ENCODE measurements at regions not wholly inside any gene's neighbourhood (a gene's known extent, or its start where the extent isn't known, plus 50 kb on each side); places are given as distances from the start of the nearest gene placed in this dataset.
"Not testable (repeated sequence)": the region's sequence is repeated elsewhere in the genome, so short reads cannot be mapped to it uniquely, and the experiment has no call there.

- no peak for DNase-seq (ENCODE audit: low read depth)
- no peak overlapping the region for H3K4me3 ChIP-seq (ENCODE audit: low read depth, low read length)
Measured at GRCh38 chr3:18097473-18097872, 327.7 kb downstream of the SATB1 start.

GRCh38 chr3:18092726-18093125 lies 332.4 kb downstream of the SATB1 start:
- H3K4me3 ChIP-seq (ENCODE audit: low read depth, low read length): no peak overlapping the region
- DNase-seq (ENCODE audit: low read depth): no peak

GRCh38 chr3:18090377-18090776 lies 334.8 kb downstream of the SATB1 start:
- H3K4me3 ChIP-seq (ENCODE audit: low read depth, low read length): no peak overlapping the region
- no peak for DNase-seq (ENCODE audit: low read depth)

GRCh38 chr3:18087988-18088387 lies 337.2 kb downstream of the SATB1 start:
- DNase-seq (ENCODE audit: low read depth): no peak
- no peak overlapping the region for H3K4me3 ChIP-seq (ENCODE audit: low read depth, low read length)

- DNase-seq (ENCODE audit: low read depth): no peak
- H3K4me3 ChIP-seq (ENCODE audit: low read depth, low read length): no peak overlapping the region
Measured at GRCh38 chr3:18086760-18087159, 338.4 kb downstream of the SATB1 start.

- no peak for DNase-seq (ENCODE audit: low read depth)
Measured at GRCh38 chr3:18086078-18086477, 339.1 kb downstream of the SATB1 start.

GRCh38 chr3:18085429-18085828 lies 339.7 kb downstream of the SATB1 start:
- H3K4me3 ChIP-seq (ENCODE audit: low read depth, low read length): no peak overlapping the region
- no peak for DNase-seq (ENCODE audit: low read depth)

More at GRCh38 chr3:18086078-18086477, 339.1 kb downstream of the SATB1 start:
- H3K4me3 ChIP-seq (ENCODE audit: low read depth, low read length): no peak overlapping the region

GRCh38 chr3:18083273-18083590 lies 340.8 kb upstream of the TBC1D5 start:
- not testable (repeated sequence) for DNase-seq (ENCODE audit: low read depth); H3K4me3 ChIP-seq (ENCODE audit: low read depth, low read length)

- no peak for DNase-seq (ENCODE audit: low read depth)
Measured at GRCh38 chr3:18082551-18083272, 340.3 kb upstream of the TBC1D5 start.

GRCh38 chr3:18080198-18080689 lies 337.8 kb upstream of the TBC1D5 start:
- no peak for DNase-seq (ENCODE audit: low read depth)
- H3K4me3 ChIP-seq (ENCODE audit: low read depth, low read length): no peak overlapping the region

More at GRCh38 chr3:18082551-18083272, 340.3 kb upstream of the TBC1D5 start:
- no peak overlapping the region for H3K4me3 ChIP-seq (ENCODE audit: low read depth, low read length)

- H3K4me3 ChIP-seq (ENCODE audit: low read depth, low read length): no peak overlapping the region
- peak; percentile 36 for DNase-seq (ENCODE audit: low read depth)
Measured at GRCh38 chr3:18079739-18080138, 337.3 kb upstream of the TBC1D5 start.

GRCh38 chr3:18079062-18079461 lies 336.6 kb upstream of the TBC1D5 start:
- H3K4me3 ChIP-seq (ENCODE audit: low read depth, low read length): no peak overlapping the region
- no peak for DNase-seq (ENCODE audit: low read depth)

- no peak for DNase-seq (ENCODE audit: low read depth)
- no peak overlapping the region for H3K4me3 ChIP-seq (ENCODE audit: low read depth, low read length)
Measured at GRCh38 chr3:18077128-18077840, 334.9 kb upstream of the TBC1D5 start.

- no peak overlapping the region for H3K4me3 ChIP-seq (ENCODE audit: low read depth, low read length)
- no peak for DNase-seq (ENCODE audit: low read depth)
Measured at GRCh38 chr3:18076301-18076700, 333.9 kb upstream of the TBC1D5 start.

GRCh38 chr3:18075799-18076198 lies 333.4 kb upstream of the TBC1D5 start:
- DNase-seq (ENCODE audit: low read depth): no peak
- H3K4me3 ChIP-seq (ENCODE audit: low read depth, low read length): no peak overlapping the region

GRCh38 chr3:18071833-18072232 lies 329.4 kb upstream of the TBC1D5 start:
- H3K4me3 ChIP-seq (ENCODE audit: low read depth, low read length): no peak overlapping the region
- no peak for DNase-seq (ENCODE audit: low read depth)

- no peak for DNase-seq (ENCODE audit: low read depth)
- no peak overlapping the region for H3K4me3 ChIP-seq (ENCODE audit: low read depth, low read length)
Measured at GRCh38 chr3:18070944-18071343, 328.5 kb upstream of the TBC1D5 start.

- H3K4me3 ChIP-seq (ENCODE audit: low read depth, low read length): no peak overlapping the region
- DNase-seq (ENCODE audit: low read depth): no peak
Measured at GRCh38 chr3:18070231-18070630, 327.8 kb upstream of the TBC1D5 start.

- no peak for DNase-seq (ENCODE audit: low read depth)
- no peak overlapping the region for H3K4me3 ChIP-seq (ENCODE audit: low read depth, low read length)
Measured at GRCh38 chr3:18069568-18069967, 327.1 kb upstream of the TBC1D5 start.

GRCh38 chr3:18066899-18067582 lies 324.6 kb upstream of the TBC1D5 start:
- DNase-seq (ENCODE audit: low read depth): no peak
- H3K4me3 ChIP-seq (ENCODE audit: low read depth, low read length): no peak overlapping the region

Data from skeletal muscle cell (primary cell).